ENCODE measurements at regions not wholly inside any gene's neighbourhood (a gene's known extent, or its start where the extent isn't known, plus 50 kb on each side); places are given as distances from the start of the nearest gene placed in this dataset.
"Not testable (repeated sequence)": the region's sequence is repeated elsewhere in the genome, so short reads cannot be mapped to it uniquely, and the experiment has no call there.

DNA sequence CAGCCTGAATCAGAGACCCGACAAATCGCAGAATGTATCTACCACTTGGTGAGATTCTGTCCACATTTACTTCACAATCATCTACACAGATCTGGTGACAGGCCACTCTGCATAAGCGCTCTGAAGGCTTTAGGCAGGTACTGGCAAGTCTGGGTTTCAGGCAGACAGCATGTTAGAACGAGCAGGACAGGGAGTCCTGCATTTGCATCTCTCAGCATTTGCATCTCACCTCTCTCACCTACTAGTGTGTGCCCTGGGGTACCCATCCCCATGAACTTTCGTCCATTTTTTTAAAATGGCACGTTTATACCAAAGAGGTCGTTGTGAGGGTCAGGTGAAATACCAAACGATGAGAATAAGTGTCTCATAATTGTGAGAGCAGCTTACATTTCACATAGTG lies 108.2 kb downstream of the SPATA31A1 start:
- H3K4me3 ChIP-seq, result peak overlapping the region; percentile 55
- H3K4me1 ChIP-seq; intact Hi-C loops (cut with DNase I); H3K9me3 ChIP-seq; DNase-seq; H3K27me3 ChIP-seq (ENCODE audit: low read depth); H3K36me3 ChIP-seq: not testable (repeated sequence)
- peak; percentile 31 to 34 for ATAC-seq
- peak overlapping the region; percentile 64 for H3K27ac ChIP-seq

DNA sequence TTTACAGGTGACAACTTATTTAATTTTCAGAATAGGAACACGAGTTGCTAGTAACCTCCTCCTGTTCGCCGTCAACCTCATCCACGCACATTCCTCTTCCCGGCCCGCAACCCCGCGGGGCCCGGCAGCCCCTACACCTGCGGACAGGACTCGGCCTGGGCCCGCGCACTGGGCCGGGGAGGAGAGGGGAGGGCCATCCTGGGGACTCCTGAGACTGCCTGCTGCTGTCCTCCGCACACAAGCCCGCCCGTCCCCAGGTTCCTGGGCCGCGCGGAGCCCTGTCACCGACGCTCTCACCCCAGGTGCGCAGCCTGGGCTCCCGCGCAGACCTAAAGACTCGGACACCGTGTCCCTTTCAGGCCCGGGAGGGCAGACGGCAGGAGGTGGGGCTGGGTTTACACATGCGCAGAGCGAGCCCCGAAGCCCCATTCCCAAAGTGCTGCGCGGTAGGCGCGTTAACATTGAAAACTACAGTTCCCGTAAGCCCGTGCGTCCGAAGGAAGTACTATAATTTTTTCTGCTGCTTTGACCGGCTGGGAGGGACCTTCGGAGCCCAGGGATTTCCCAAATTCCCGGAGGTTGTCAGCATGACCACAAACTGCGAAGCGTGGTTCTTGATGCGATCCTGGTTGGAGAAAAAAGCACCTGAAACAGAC lies 108.8 kb downstream of the SPATA31A1 start:
- H3K9me3 ChIP-seq; H3K27me3 ChIP-seq (ENCODE audit: low read depth); intact Hi-C loops (cut with DNase I); H3K36me3 ChIP-seq; H3K4me1 ChIP-seq: not testable (repeated sequence)
- Histone ChIP-seq H3K4me3 (peak overlapping the region; percentile 55), H3K27ac (peak overlapping the region; percentile 64)
- ATAC-seq, result peak; percentile 100
- peak; percentile 90 for DNase-seq

DNA sequence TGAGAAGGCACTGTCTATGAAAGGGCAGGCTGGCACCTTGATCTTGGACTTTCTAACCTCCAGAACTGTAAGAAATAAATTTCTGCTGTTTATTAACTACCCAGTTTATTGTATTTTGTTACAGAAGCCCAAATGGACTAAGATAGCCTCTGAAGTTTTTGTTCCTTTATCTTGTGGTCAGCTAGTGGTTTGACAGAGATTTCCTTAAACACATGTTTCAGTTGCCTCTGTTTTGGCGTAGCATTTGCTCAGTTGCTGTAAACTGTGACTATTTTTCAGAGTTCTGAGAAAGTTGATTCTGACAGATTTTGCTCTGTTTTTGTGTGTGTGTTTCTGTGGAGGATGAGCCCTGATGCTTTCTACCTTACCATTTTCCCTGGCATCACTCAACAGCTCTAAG lies 119.0 kb downstream of the SPATA31A1 start:
- H3K27me3 ChIP-seq (ENCODE audit: low read depth); H3K4me3 ChIP-seq; ATAC-seq; intact Hi-C loops (cut with DNase I); DNase-seq; H3K27ac ChIP-seq; H3K4me1 ChIP-seq; H3K9me3 ChIP-seq; H3K36me3 ChIP-seq: not testable (repeated sequence)

DNA sequence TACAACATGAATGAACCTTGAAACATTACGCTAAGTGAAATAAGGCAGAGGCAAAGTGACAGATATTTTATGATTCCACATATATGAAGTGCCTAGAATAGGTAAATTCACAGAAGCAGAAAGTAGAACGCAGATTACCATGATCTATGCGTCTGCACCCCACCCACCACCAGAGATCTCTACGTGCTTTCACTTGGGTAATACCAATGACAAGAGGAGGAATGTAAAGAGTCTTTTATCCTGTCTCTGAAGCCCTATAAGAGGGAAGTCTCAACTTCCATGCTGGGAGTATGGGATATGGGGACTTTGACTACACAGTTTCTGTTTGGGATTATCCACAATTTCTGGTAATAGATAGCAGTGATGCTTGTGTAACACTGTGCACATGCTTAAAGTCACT lies 127.6 kb downstream of the SPATA31A1 start:
- DNase-seq; H3K27ac ChIP-seq; H3K27me3 ChIP-seq (ENCODE audit: low read depth); intact Hi-C loops (cut with DNase I); H3K36me3 ChIP-seq; H3K4me3 ChIP-seq; H3K9me3 ChIP-seq; H3K4me1 ChIP-seq; ATAC-seq: not testable (repeated sequence)

DNA sequence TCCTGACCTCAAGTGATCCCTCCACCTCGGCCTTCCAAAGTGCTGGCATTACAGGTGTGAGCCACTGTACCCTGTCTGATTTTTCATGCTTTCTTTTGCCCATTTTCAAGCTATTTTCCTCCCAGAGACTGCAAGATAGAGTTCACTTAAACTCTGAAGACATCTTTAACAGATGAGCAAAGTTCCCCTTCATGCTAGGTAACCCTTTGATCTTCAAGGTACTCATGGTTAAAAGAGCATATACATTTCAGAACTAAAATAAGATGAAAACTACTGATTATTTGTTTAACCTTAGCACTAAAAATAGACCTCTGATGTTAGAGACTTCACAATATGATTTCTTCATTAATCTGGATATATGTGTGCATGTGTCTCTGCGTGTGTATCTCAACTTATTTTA lies 128.4 kb downstream of the SPATA31A1 start:
- H3K27ac ChIP-seq; DNase-seq; ATAC-seq; H3K27me3 ChIP-seq (ENCODE audit: low read depth); H3K9me3 ChIP-seq; H3K4me3 ChIP-seq; H3K4me1 ChIP-seq; H3K36me3 ChIP-seq; intact Hi-C loops (cut with DNase I): not testable (repeated sequence)

DNA sequence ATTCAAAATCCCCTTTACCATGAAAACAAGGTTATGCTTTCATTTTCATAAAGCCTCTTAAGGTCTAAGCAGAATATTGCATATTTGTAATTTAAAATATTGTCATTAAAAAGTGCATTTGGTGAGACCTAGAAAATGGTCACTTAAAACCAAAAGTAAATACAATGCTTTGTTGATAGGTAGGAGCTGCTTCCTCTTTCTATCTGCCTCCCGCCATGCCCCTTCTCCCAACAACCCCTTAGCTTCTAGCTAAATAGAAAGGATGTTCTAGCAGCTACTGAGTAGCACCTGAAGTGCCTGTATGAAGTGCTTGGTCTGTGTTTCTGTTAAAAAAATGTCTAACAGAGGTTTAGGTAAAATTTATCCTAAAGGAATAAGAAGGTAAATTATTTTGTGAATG lies 128.8 kb downstream of the SPATA31A1 start:
- H3K27ac ChIP-seq; DNase-seq; H3K4me3 ChIP-seq; intact Hi-C loops (cut with DNase I); ATAC-seq; H3K36me3 ChIP-seq; H3K27me3 ChIP-seq (ENCODE audit: low read depth); H3K9me3 ChIP-seq; H3K4me1 ChIP-seq: not testable (repeated sequence)

DNA sequence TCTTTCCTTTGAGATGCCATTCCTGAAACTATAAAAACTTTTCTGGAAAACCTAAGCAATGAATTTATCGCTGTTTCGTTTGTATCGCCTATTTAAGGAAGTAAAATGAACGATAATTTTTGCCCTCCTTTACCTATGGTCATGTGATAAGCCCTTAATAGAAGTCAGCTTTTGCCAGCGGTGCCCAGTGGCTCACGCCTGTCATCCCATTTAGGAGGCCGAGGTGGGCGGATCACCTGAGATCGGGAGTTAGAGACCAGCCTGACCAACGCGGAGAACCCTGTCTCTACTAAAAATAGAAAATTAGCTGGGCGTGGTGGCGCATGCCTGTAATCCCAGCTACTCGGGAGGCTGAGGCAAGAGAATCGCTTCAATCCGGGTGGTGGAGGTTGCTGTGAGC lies 132.0 kb downstream of the SPATA31A1 start:
- H3K27me3 ChIP-seq (ENCODE audit: low read depth); H3K9me3 ChIP-seq; ATAC-seq; H3K4me3 ChIP-seq; H3K36me3 ChIP-seq; H3K27ac ChIP-seq; DNase-seq; H3K4me1 ChIP-seq; intact Hi-C loops (cut with DNase I): not testable (repeated sequence)

DNA sequence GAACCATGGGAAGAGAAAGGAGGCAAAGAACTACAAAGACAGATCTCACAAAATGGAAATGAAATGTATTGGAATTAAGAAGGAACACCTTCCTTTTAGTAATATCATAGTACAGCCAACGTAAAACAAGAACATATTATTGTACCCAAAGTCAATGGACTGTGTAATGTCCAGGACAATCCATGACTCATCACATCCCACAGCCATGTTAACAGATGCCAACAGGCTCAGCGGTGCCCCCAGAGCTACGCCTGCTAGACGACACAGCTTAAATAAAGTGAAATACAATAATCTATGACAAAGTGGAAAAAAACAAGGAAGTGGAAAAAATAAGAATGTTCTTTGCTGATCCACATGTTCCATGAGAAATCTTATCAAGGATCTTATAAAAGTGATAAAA lies 140.8 kb downstream of the SPATA31A1 start:
- intact Hi-C loops (cut with DNase I); ATAC-seq: not testable (repeated sequence)

DNA sequence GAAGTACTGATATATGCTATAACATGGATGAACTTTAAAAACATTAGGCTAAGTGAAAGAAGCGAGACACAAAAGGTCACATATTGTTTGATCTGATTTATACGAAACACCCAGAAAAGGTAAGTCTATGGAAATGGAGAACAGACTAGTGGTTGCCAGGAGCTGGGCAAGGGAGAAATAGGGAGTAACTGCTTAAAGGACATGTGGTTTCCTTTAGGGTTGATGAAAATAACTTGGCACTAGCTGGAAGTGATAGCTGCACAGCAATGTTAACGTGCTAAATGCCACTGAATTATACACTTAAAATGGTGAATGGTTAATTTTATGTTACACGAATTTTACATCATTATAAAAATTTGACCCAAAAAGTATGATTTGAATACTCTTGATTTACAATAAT lies 147.7 kb downstream of the SPATA31A1 start:
- H3K36me3 ChIP-seq; H3K27me3 ChIP-seq (ENCODE audit: low read depth); H3K4me1 ChIP-seq; H3K4me3 ChIP-seq; H3K27ac ChIP-seq; ATAC-seq; H3K9me3 ChIP-seq; intact Hi-C loops (cut with DNase I); DNase-seq: not testable (repeated sequence)

More for the DNA sequence above, 140.8 kb downstream of the SPATA31A1 start:
- not testable (repeated sequence) for H3K4me1 ChIP-seq; H3K27ac ChIP-seq; H3K36me3 ChIP-seq; H3K4me3 ChIP-seq; H3K9me3 ChIP-seq; DNase-seq; H3K27me3 ChIP-seq (ENCODE audit: low read depth)

DNA sequence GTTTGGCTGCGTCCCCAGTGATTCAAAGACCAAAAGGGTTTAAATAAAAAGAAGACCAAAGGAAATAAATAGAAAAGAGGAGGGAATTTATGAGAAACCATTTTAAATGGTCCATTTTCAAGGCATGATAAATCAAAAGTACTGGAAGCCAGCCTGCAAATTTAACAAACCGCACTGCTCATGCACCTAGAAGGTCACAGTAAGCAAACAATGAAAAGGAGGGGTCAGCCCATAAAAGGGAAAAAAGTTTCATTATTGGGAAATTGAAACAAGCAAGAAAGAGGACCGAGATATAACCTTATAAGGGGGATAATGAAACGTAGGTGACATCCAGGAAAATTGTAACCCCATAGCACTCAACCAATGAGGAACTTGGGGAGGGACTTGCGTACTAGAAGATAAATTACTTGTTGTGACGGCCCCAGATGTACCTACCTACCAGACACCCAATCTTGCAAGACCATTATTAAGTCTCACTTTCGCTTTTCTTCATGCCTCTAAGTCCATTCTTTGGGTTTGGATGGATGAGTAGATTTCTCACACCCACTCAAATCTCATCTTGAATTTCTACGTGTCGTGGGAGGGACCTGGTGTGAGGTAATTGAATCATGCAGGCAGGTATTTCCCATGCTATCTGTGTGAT lies 172.0 kb downstream of the SPATA31A1 start:
- intact Hi-C loops (cut with DNase I); H3K27ac ChIP-seq; ATAC-seq; H3K36me3 ChIP-seq; H3K4me1 ChIP-seq; H3K4me3 ChIP-seq; H3K9me3 ChIP-seq; H3K27me3 ChIP-seq (ENCODE audit: low read depth); DNase-seq: not testable (repeated sequence)

DNA sequence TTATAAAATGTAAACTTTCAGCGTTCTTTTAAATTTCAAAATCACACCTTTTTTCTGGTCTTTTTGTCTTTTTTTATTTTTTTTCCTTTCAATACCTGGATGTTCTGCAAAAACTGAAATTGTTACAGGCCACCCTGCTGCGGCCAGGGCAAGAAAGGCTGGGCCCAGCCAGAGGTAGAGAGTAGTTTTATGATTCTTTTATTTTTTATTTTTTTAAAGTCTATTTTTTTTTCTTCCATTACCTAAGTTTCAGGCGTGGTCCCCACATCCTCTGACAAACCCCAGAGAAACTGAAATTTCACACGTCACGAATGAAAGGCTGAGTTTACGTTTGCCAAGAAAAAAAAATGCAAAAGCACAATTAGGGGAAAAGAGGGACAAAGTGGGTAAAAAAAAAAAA lies 177.1 kb downstream of the SPATA31A1 start:
- H3K36me3 ChIP-seq; intact Hi-C loops (cut with DNase I); H3K4me3 ChIP-seq; H3K27ac ChIP-seq; ATAC-seq; DNase-seq; H3K9me3 ChIP-seq; H3K27me3 ChIP-seq (ENCODE audit: low read depth); H3K4me1 ChIP-seq: not testable (repeated sequence)

DNA sequence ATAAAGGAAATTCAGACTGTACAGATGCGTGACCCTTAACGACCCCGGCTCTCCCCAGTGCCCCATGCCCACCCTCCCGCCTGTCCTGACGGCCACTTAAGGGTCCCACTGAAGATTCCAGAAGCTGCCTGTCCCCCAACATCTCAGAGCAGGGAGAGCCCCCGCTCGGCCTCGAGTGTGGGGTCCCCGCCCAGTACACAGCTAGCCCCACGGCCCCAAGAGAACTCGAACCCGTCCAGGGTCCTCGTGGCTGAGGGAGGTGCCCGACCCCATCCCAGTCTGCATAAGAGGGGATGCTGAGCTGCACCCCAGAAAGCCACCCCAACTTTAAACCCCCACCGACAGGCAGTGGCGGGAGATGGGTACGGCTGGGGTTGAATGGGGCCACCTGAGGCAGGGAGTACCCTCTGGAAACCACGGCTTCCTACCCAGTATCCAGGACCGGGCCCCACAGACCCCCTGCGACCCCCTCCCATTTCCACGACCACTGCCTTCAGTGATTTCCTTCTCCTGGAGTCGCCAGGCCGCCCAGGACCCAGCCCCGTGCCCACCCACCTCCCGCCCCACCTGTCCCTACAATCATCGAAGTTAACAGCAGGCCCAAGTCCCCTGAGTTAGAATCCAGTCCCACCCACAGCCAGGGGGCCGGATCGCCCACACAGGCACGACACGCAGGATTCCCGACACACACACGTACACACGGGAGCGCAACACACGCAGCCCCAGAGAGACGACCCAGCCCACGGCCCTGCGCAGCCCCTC lies 177.7 kb downstream of the SPATA31A1 start:
- DNase-seq; intact Hi-C loops (cut with DNase I); H3K9me3 ChIP-seq; H3K27ac ChIP-seq; H3K4me1 ChIP-seq; H3K4me3 ChIP-seq; H3K36me3 ChIP-seq; H3K27me3 ChIP-seq (ENCODE audit: low read depth): not testable (repeated sequence)
- peak; percentile 34 to 54 for ATAC-seq

DNA sequence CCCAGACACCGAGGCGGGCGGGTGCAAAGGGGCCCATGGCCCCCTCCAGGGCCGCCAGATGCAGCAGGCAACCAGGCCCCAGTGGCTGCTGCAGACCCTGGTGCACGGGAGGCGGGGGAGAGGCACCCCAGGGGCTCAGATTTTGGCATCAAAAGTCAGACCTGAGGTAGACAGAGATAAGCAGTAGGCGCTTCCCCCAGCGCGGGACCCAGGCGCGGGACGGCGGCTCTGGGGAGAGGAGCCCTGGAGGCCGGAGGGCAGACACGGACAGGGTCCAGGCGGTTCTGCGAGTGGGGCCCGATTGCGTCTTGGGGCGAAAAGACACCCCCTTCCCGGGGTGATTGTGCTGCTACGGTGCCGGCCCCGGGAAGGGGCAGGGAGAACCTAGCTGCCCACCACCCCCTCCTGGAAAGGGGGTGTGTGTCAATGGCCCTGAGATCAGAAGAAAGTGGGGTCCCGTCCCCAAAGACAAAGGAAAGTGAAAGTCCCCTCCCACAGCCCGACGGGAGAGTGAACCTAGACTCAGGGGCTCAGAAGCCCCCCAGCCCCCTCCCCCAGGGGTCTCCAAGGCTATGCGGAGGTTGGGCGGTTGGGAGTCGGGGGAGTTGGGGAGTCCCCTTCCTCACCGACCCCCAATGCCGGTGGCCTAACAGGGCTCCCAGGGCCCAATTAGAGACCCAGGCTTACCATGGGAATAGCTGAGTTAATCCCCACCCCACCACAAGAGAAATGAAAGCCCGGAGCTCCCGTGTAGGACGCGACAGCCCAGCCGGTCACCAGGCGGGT lies 178.5 kb downstream of the SPATA31A1 start:
- H3K9me3 ChIP-seq; H3K27me3 ChIP-seq (ENCODE audit: low read depth); H3K36me3 ChIP-seq; H3K4me1 ChIP-seq; H3K27ac ChIP-seq; DNase-seq; H3K4me3 ChIP-seq; intact Hi-C loops (cut with DNase I): not testable (repeated sequence)
- peak; percentile 23 to 26 for ATAC-seq
